Keratinocyte (primary cell): ENCODE measurements at regions not wholly inside any gene's neighbourhood (a gene's known extent, or its start where the extent isn't known, plus 50 kb on each side); places are given as distances from the start of the nearest gene placed in this dataset.

Experiments
- DNase-seq: peaks from one replicate; pipeline ENCODE4 v3.0.0-alpha.2; 2011; ENCODE audit warnings: low read depth, missing footprints, low spot score
- FAIRE-seq: peaks from 2 replicates; lab custom pipeline; 2011; peaks lifted over from hg19 to GRCh38; lab: Jason Lieb, UNC
- H2AFZ ChIP-seq: 2 replicates; pipeline ENCODE4 v1.6.0; 2012; ENCODE audit warnings: low read length, control low read depth, inconsistent platforms; ENCODE audit not compliant: control insufficient read depth
- H3K27ac ChIP-seq: 2 replicates; pipeline ENCODE4 v1.5.1; 2011; ENCODE audit warnings: low read length; ENCODE audit not compliant: control insufficient read depth, insufficient read depth
- H3K27me3 ChIP-seq: 3 replicates; pipeline ENCODE4 v1.6.0; 2011; ENCODE audit warnings: low read length; ENCODE audit not compliant: control insufficient read depth, insufficient read depth; ENCODE audit errors: extremely low read depth
- H3K36me3 ChIP-seq, 2 experiments: 2 replicates in 1 of 2; 3 replicates in 1 of 2; pipeline ENCODE4 v1.5.1; 2011; ENCODE audit warnings: low read length in 2 of 2, mild to moderate bottlenecking in 1 of 2; ENCODE audit not compliant: control insufficient read depth in 2 of 2, insufficient read depth in 2 of 2; ENCODE audit errors: extremely low read depth in 1 of 2
- H3K4me1 ChIP-seq: 3 replicates; pipeline ENCODE4 v1.5.1; 2011; ENCODE audit warnings: low read length; ENCODE audit not compliant: control insufficient read depth, insufficient read depth; ENCODE audit errors: extremely low read depth
- H3K4me2 ChIP-seq: 3 replicates; pipeline ENCODE4 v1.6.0; 2011; ENCODE audit warnings: low read depth, low read length; ENCODE audit not compliant: control insufficient read depth, insufficient read depth; ENCODE audit errors: extremely low read depth
- H3K4me3 ChIP-seq, 3 experiments: fragments of 200-600 bp in 1 of 3; sonication (generic) in 1 of 3; 2 replicates in 2 of 3; 3 replicates in 1 of 3; pipeline ENCODE4 v1.5.1; 2011 to 2016; ENCODE audit warnings: low read length in 3 of 3, mild to moderate bottlenecking in 3 of 3, control low read depth in 2 of 3, inconsistent platforms in 1 of 3, low read depth in 1 of 3, mixed read lengths in 1 of 3, mixed run types in 1 of 3, moderate library complexity in 1 of 3; ENCODE audit not compliant: control insufficient read depth in 2 of 3, insufficient read depth in 2 of 3; ENCODE audit errors: extremely low read depth in 1 of 3
- H3K79me2 ChIP-seq: 2 replicates; pipeline ENCODE4 v1.6.0; 2012; ENCODE audit warnings: low read length; ENCODE audit not compliant: control insufficient read depth, insufficient read depth
- H3K9ac ChIP-seq: 3 replicates; pipeline ENCODE4 v1.6.0; 2011; ENCODE audit warnings: low read length; ENCODE audit not compliant: control insufficient read depth, insufficient read depth; ENCODE audit errors: extremely low read depth
- H3K9me1 ChIP-seq: 3 replicates; pipeline ENCODE4 v1.6.0; 2011; ENCODE audit warnings: low read length; ENCODE audit not compliant: control insufficient read depth, insufficient read depth; ENCODE audit errors: extremely low read depth
- H3K9me3 ChIP-seq: 2 replicates; pipeline ENCODE4 v1.5.1; 2012; ENCODE audit warnings: low read depth, low read length; ENCODE audit not compliant: control insufficient read depth
- H4K20me1 ChIP-seq: 3 replicates; pipeline ENCODE4 v1.6.0; 2011; ENCODE audit warnings: low read length; ENCODE audit not compliant: control insufficient read depth, insufficient read depth; ENCODE audit errors: extremely low read depth
- EZH2 ChIP-seq: IDR thresholded peaks from one replicate; pipeline ENCODE4 v1.6.1; 2012; ENCODE audit warnings: inconsistent platforms, mild to moderate bottlenecking, low read length, moderate library complexity
- dilution Hi-C: fragments of 300-500 bp; cut with MboI; formaldehyde crosslinking; loops from one replicate; pipeline ENCODE4 v1.7.0; 2020; ENCODE audit warnings: low sequenced_read_pairs; ENCODE audit not compliant: extremely low pct_ligation_motif_present
- TF ChIP-seq, protein P1 (sequence below), 3 experiments: IDR thresholded peaks in 1 of 3; conservative IDR thresholded peaks in 1 of 3; optimal IDR thresholded peaks in 1 of 3; 2 replicates in 2 of 3; 3 replicates in 1 of 3; pipeline versions ENCODE3 to v1.5.1; 2011; ENCODE audit warnings: low read length in 3 of 3, mild to moderate bottlenecking in 3 of 3, moderate library complexity in 2 of 3, control low read depth in 1 of 3, inconsistent platforms in 1 of 3; ENCODE audit not compliant: insufficient read depth in 2 of 3; ENCODE audit errors: extremely low read depth in 1 of 3

DNA sequence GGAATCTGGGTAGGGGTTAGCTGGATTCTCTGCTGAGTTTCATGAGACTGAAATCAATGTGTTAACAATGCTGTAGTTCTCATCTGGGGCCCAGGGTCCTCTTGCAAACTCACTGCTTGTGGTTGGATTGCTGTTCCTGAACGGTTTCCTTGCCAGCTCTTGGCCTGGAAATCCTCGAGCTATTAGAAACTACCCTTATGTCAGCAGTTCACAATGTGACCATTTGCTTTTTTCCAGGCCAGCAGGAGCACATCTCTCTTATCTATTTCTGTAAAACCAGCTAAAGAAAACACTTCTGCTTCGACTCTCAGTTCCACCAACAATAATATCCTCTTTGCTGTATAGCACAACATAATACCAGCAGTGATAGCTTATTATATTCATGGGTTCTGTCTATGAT is 140.1 kb upstream of the TRAM1L1 start:
- Histone ChIP-seq H3K4me2 (no peak overlapping the region), H4K20me1 (no peaks in the 10 kb centered on the region), H3K9ac (no peak overlapping the region), H3K9me1 (no peaks in the 10 kb centered on the region), H3K36me3 (no peaks in the 10 kb centered on the region), H2AFZ (no peak overlapping the region), H3K27me3 (no peaks in the 10 kb centered on the region), H3K9me3 (no peaks in the 10 kb centered on the region), H3K4me1 (no peaks in the 10 kb centered on the region), H3K79me2 (no peaks in the 10 kb centered on the region), H3K4me3 (no peak overlapping the region), H3K27ac (no peak overlapping the region)
- TF ChIP-seq, protein P1, sequence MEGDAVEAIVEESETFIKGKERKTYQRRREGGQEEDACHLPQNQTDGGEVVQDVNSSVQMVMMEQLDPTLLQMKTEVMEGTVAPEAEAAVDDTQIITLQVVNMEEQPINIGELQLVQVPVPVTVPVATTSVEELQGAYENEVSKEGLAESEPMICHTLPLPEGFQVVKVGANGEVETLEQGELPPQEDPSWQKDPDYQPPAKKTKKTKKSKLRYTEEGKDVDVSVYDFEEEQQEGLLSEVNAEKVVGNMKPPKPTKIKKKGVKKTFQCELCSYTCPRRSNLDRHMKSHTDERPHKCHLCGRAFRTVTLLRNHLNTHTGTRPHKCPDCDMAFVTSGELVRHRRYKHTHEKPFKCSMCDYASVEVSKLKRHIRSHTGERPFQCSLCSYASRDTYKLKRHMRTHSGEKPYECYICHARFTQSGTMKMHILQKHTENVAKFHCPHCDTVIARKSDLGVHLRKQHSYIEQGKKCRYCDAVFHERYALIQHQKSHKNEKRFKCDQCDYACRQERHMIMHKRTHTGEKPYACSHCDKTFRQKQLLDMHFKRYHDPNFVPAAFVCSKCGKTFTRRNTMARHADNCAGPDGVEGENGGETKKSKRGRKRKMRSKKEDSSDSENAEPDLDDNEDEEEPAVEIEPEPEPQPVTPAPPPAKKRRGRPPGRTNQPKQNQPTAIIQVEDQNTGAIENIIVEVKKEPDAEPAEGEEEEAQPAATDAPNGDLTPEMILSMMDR (optimal IDR thresholded peaks at IDR 0.05 in 1 of 3, IDR thresholded peaks at IDR 0.05 in 1 of 3, conservative IDR thresholded peaks at IDR 0.05 in 1 of 3; ENCODE audit: extremely low read depth in 1 of 3, insufficient read depth in 2 of 3, low read length in 3 of 3): no peak
- no peak for TF ChIP-seq EZH2
- DNase-seq (no peak), FAIRE-seq (no peak)
- dilution Hi-C loops: no loop called here

DNA sequence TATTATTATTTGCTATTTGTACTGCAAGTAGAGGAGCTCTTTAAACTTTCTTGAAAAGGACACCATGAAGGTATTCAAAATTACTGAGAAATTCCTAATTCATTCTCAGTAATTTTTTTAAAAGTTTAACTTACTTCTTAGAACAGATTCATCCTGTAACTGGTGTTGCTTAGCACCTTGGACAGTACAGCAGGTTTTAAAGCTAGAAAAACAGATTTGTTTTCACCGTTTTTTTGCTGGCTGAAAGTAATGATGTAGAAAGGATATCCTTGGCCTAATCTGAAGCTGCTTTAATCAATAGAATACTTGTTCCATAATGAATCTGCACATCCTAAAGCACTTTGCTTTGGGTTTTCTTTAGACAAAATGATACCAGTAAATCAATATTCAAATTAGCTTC is 142.5 kb upstream of the TRAM1L1 start:
- Histone ChIP-seq H4K20me1 (no peaks in the 10 kb centered on the region), H3K36me3 (no peaks in the 10 kb centered on the region), H3K9me3 (no peaks in the 10 kb centered on the region), H3K27ac (no peak overlapping the region), H3K4me2 (no peak overlapping the region), H3K79me2 (no peaks in the 10 kb centered on the region), H2AFZ (no peak overlapping the region), H3K4me1 (no peaks in the 10 kb centered on the region), H3K4me3 (no peak overlapping the region), H3K27me3 (no peaks in the 10 kb centered on the region), H3K9me1 (no peaks in the 10 kb centered on the region), H3K9ac (no peak overlapping the region)
- DNase-seq: no peak
- no peak for FAIRE-seq
- TF ChIP-seq, protein P1 (optimal IDR thresholded peaks at IDR 0.05 in 1 of 3, IDR thresholded peaks at IDR 0.05 in 1 of 3, conservative IDR thresholded peaks at IDR 0.05 in 1 of 3; ENCODE audit: extremely low read depth in 1 of 3, insufficient read depth in 2 of 3, low read length in 3 of 3): no peak
- TF ChIP-seq EZH2: no peak
- dilution Hi-C loops: no loop called here
